NT2/D1 (cell line): ENCODE measurements at regions not wholly inside any gene's neighbourhood (a gene's known extent, or its start where the extent isn't known, plus 50 kb on each side); places are given as distances from the start of the nearest gene placed in this dataset.

Source experiments
- DNase-seq: peaks from one replicate; pipeline ENCODE4 v3.0.0-alpha.2; 2011; ENCODE audit warnings: low read depth, low spot score
- H3K27me3 ChIP-seq: 2 replicates; pipeline ENCODE4 v1.6.0; 2011; ENCODE audit warnings: mild to moderate bottlenecking; ENCODE audit not compliant: insufficient read length, insufficient read depth
- H3K36me3 ChIP-seq: 2 replicates; pipeline ENCODE4 v1.6.1; 2011; ENCODE audit warnings: mild to moderate bottlenecking, low read length, mixed read lengths; ENCODE audit not compliant: insufficient read depth, insufficient read length
- H3K4me1 ChIP-seq: 2 replicates; pipeline ENCODE4 v1.5.1; 2011; ENCODE audit not compliant: insufficient read depth, insufficient read length
- H3K4me3 ChIP-seq: 2 replicates; pipeline ENCODE4 v1.5.1; 2011; ENCODE audit warnings: low read depth; ENCODE audit not compliant: insufficient read length
- H3K9ac ChIP-seq: 2 replicates; pipeline ENCODE4 v1.6.0; 2011; ENCODE audit warnings: low read depth; ENCODE audit not compliant: insufficient read length
- H3K9me3 ChIP-seq: 2 replicates; pipeline ENCODE4 v1.5.1; 2011; ENCODE audit warnings: mild to moderate bottlenecking, low read length; ENCODE audit not compliant: insufficient read depth
- SUZ12 ChIP-seq: IDR thresholded peaks from 2 replicates; pipeline ENCODE4 v1.6.1; 2011; ENCODE audit not compliant: insufficient read length, insufficient read depth; ENCODE audit errors: extremely low read depth
- YY1 ChIP-seq: IDR thresholded peaks from 2 replicates; pipeline ENCODE4 v1.6.1; 2011; ENCODE audit not compliant: insufficient read length, insufficient read depth
- ZNF274 ChIP-seq: IDR thresholded peaks from 2 replicates; pipeline ENCODE4 v1.6.1; 2011; ENCODE audit warnings: mild to moderate bottlenecking, low read depth, low read length

- Histone ChIP-seq H3K4me1 (no peaks in the 10 kb centered on the region), H3K36me3 (no peaks in the 10 kb centered on the region), H3K9ac (no peak overlapping the region), H3K9me3 (no peaks in the 10 kb centered on the region), H3K4me3 (no peak overlapping the region), H3K27me3 (no peaks in the 10 kb centered on the region)
- no peak for DNase-seq
- no peak for TF ChIP-seq ZNF274
- no peak for TF ChIP-seq YY1
- no peak for TF ChIP-seq SUZ12
These were observed 476.3 kb upstream of the RPS6KA3 start for GRCh38 chrX:20743046-20743445.

- no peak for DNase-seq
- no peak overlapping the region for H3K9ac ChIP-seq
- no peak for TF ChIP-seq ZNF274
- TF ChIP-seq YY1 = no peak
- no peak for TF ChIP-seq SUZ12
- no peaks in the 10 kb centered on the region for H3K36me3 ChIP-seq
- H3K27me3 ChIP-seq = no peaks in the 10 kb centered on the region
- H3K9me3 ChIP-seq = no peaks in the 10 kb centered on the region
- H3K4me1 ChIP-seq = no peaks in the 10 kb centered on the region
- H3K4me3 ChIP-seq = no peak overlapping the region
These were observed 475.4 kb upstream of the RPS6KA3 start for GRCh38 chrX:20742106-20742505.

GRCh38 chrX:20740443-20740842, 473.7 kb upstream of the RPS6KA3 start:
- Histone ChIP-seq H3K9ac (no peak overlapping the region), H3K9me3 (no peaks in the 10 kb centered on the region), H3K4me1 (no peaks in the 10 kb centered on the region), H3K27me3 (no peaks in the 10 kb centered on the region), H3K4me3 (no peak overlapping the region), H3K36me3 (no peaks in the 10 kb centered on the region)
- TF ChIP-seq YY1 (no peak), SUZ12 (no peak), ZNF274 (no peak)
- DNase-seq = no peak

GRCh38 chrX:20739038-20739745, 472.5 kb upstream of the RPS6KA3 start:
- Histone ChIP-seq H3K27me3 (no peaks in the 10 kb centered on the region), H3K36me3 (no peaks in the 10 kb centered on the region), H3K4me1 (no peaks in the 10 kb centered on the region), H3K9ac (no peak overlapping the region), H3K9me3 (no peaks in the 10 kb centered on the region), H3K4me3 (no peak overlapping the region)
- DNase-seq = no peak
- no peak for TF ChIP-seq YY1
- no peak for TF ChIP-seq ZNF274
- TF ChIP-seq SUZ12 = no peak

- H3K4me3 ChIP-seq = no peak overlapping the region
- H3K36me3 ChIP-seq = no peaks in the 10 kb centered on the region
- no peaks in the 10 kb centered on the region for H3K4me1 ChIP-seq
- DNase-seq = no peak
- H3K27me3 ChIP-seq = no peaks in the 10 kb centered on the region
- no peaks in the 10 kb centered on the region for H3K9me3 ChIP-seq
- TF ChIP-seq ZNF274 = no peak
- no peak for TF ChIP-seq YY1
- no peak for TF ChIP-seq SUZ12
- no peak overlapping the region for H3K9ac ChIP-seq
These were observed 462.7 kb upstream of the RPS6KA3 start for GRCh38 chrX:20729416-20729815.

- H3K36me3 ChIP-seq = no peaks in the 10 kb centered on the region
- no peak for DNase-seq
These were observed 460.7 kb upstream of the RPS6KA3 start for GRCh38 chrX:20727447-20727846.

GRCh38 chrX:20720954-20721626, 454.4 kb upstream of the RPS6KA3 start:
- Histone ChIP-seq H3K36me3 (no peaks in the 10 kb centered on the region), H3K9ac (no peak overlapping the region), H3K4me1 (no peaks in the 10 kb centered on the region), H3K27me3 (no peaks in the 10 kb centered on the region), H3K9me3 (no peaks in the 10 kb centered on the region), H3K4me3 (no peak overlapping the region)
- no peak for DNase-seq
- TF ChIP-seq ZNF274 (no peak), YY1 (no peak), SUZ12 (no peak)

More at GRCh38 chrX:20727447-20727846, 460.7 kb upstream of the RPS6KA3 start:
- Histone ChIP-seq H3K9ac (no peak overlapping the region), H3K9me3 (no peaks in the 10 kb centered on the region), H3K4me1 (no peaks in the 10 kb centered on the region), H3K4me3 (no peak overlapping the region), H3K27me3 (no peaks in the 10 kb centered on the region)
- TF ChIP-seq YY1 = no peak
- TF ChIP-seq ZNF274 = no peak
- no peak for TF ChIP-seq SUZ12
